ENCODE measurements at regions not wholly inside any gene's neighbourhood (a gene's known extent, or its start where the extent isn't known, plus 50 kb on each side); places are given as distances from the start of the nearest gene placed in this dataset.

GRCh38 chr5:124025306-124025845 is 513.4 kb downstream of the CSNK1G3 start:
- no peaks in the 10 kb centered on the region; a peak in 1 of 8 replicates for H3K36me3 ChIP-seq (ENCODE audit: control insufficient read depth in 2 of 4, insufficient read depth in 4 of 4, low read length in 3 of 4)
- no peak overlapping the region for H3K18ac ChIP-seq (ENCODE audit: extremely low read depth, low read length)
- H2BK120ac ChIP-seq (replicated peaks; ENCODE audit: low read depth, low read length) = no peak overlapping the region
- H3K79me2 ChIP-seq (ENCODE audit: control insufficient read depth in 1 of 2, insufficient read depth in 2 of 2, low read length in 2 of 2) = no peaks in the 10 kb centered on the region
- H3K9ac ChIP-seq (replicated peaks in 1 of 4; ENCODE audit: extremely low read depth in 1 of 4, low read depth in 3 of 4, low read length in 3 of 4) = no peak overlapping the region
- H3K56ac ChIP-seq (replicated peaks; ENCODE audit: insufficient read length, low read depth, low read length) = no peak overlapping the region
- no peak overlapping the region for H4K8ac ChIP-seq (ENCODE audit: extremely low read depth, insufficient read depth, low read length)
- H3K4ac ChIP-seq (replicated peaks; ENCODE audit: insufficient read length, low read depth, low read length) = no peak overlapping the region
- H3K23ac ChIP-seq (ENCODE audit: insufficient read length) = no peak overlapping the region
- DNase-seq (ENCODE audit: low read depth in 1 of 2, low spot score in 2 of 2) = peak in 1 of 2 experiments; percentile 23
- no peak overlapping the region for H4K5ac ChIP-seq (ENCODE audit: insufficient read length, low read depth, low read length)
- H2AFZ ChIP-seq (ENCODE audit: low read length) = peak overlapping the region; percentile 3; the same call in 1 of the 2 replicates
- no peaks in the 10 kb centered on the region; a peak in 1 of 7 replicates for H3K27me3 ChIP-seq (replicated peaks in 1 of 4; ENCODE audit: control insufficient read depth in 3 of 4, extremely low read depth in 1 of 4, insufficient read depth in 3 of 4, low read length in 3 of 4)
- no peak overlapping the region for H2BK12ac ChIP-seq (ENCODE audit: low read depth, low read length)
- ChIA-PET POLR2A (ENCODE audit: partially characterized antibody) (no interaction called here), CTCF (ENCODE audit: partially characterized antibody) (interaction anchor here (1.0 to 1.1 kb wide), 2 partner anchors 10 to 17 kb away, joined by 3 read pairs; no protein-coding TSS in a partner anchor)
- peak overlapping the region in 1 of 2 experiments; percentile 29; a peak in 1 of 4 replicates for H3K4me2 ChIP-seq (ENCODE audit: insufficient read depth in 1 of 2, low read depth in 2 of 2, low read length in 2 of 2)
- H2AK5ac ChIP-seq (ENCODE audit: low read depth, low read length) = no peak overlapping the region
- H2BK20ac ChIP-seq (ENCODE audit: low read length) = no peak overlapping the region
- no peak overlapping the region for H2BK15ac ChIP-seq (ENCODE audit: low read length)
- no peak overlapping the region for H4K91ac ChIP-seq (replicated peaks; ENCODE audit: insufficient read length, low read length)
- no peaks in the 10 kb centered on the region for H4K20me1 ChIP-seq (replicated peaks in 1 of 2; ENCODE audit: control insufficient read depth in 1 of 2, insufficient read depth in 2 of 2, low read length in 2 of 2)
- H3K27ac ChIP-seq (ENCODE audit: low read depth, low read length) = no peak overlapping the region
- 45% methylated on average over 6 of the region's 6 CpGs; no CpG with 5 or more reads in 1 of the 2 experiments for WGBS, 2 experiments (ENCODE audit: extremely low coverage in 1 of 2, insufficient coverage in 1 of 2, insufficient read length in 1 of 2, insufficient replicate concordance in 2 of 2, low coverage in 1 of 2, low lambda C conversion rate in 2 of 2, missing lambda C conversion rate in 1 of 2)
- TF ChIP-seq TEAD4 (IDR thresholded peaks at IDR 0.05; ENCODE audit: low read depth, low read length) = peak; percentile 58
- no peak for TF ChIP-seq POLR2AphosphoS5 (IDR thresholded peaks at IDR 0.05; ENCODE audit: low read depth, low read length)
- H3K23me2 ChIP-seq (ENCODE audit: low read depth, low read length) = no peaks in the 10 kb centered on the region
- H2BK5ac ChIP-seq (ENCODE audit: low read depth, low read length) = no peak overlapping the region
- no peaks in the 10 kb centered on the region for H3K9me3 ChIP-seq (ENCODE audit: insufficient read depth in 2 of 2, low read depth in 1 of 2, low read length in 1 of 2)
- peak; percentile 86 for FAIRE-seq
- no peak overlapping the region for H3K14ac ChIP-seq (ENCODE audit: insufficient read length)
- H3K79me1 ChIP-seq (ENCODE audit: low read depth, low read length) = no peaks in the 10 kb centered on the region
- no peak overlapping the region; a peak in 1 of 8 replicates for H3K4me3 ChIP-seq (ENCODE audit: extremely low read depth in 1 of 4, insufficient read depth in 2 of 4, low read depth in 3 of 4, low read length in 4 of 4)
- H3K4me1 ChIP-seq (replicated peaks in 1 of 4; ENCODE audit: control insufficient read depth in 3 of 4, insufficient read depth in 4 of 4, low read length in 3 of 4) = peaks cover 0 to 5% (median 2%) of the 10 kb centered on the region in 4 experiments; a peak in 3 of 7 replicates

All from H1 (cell line).